DND-41 (cell line): ENCODE measurements at regions not wholly inside any gene's neighbourhood (a gene's known extent, or its start where the extent isn't known, plus 50 kb on each side); places are given as distances from the start of the nearest gene placed in this dataset.

ENCODE experiments used
- ATAC-seq: fragments of 200-7000 bp; cut with Tn5 transposase; 3 replicates; pipeline ENCODE4 v1.9.1; 2021; ENCODE audit warnings: low read depth; ENCODE audit not compliant: insufficient read depth
- DNase-seq: peaks from one replicate; pipeline ENCODE4 v3.0.0-alpha.2; 2020
- H2AFZ ChIP-seq: 2 replicates; pipeline ENCODE4 v1.6.0; 2012; ENCODE audit warnings: low read depth, low read length
- H3K27ac ChIP-seq: 2 replicates; pipeline ENCODE4 v1.5.1; 2012; ENCODE audit warnings: low read length, inconsistent platforms
- H3K27me3 ChIP-seq: fragments of 200-600 bp; sonication (generic); 2 replicates; pipeline ENCODE4 v1.6.0; 2012; ENCODE audit warnings: low read length, mild to moderate bottlenecking, inconsistent platforms; ENCODE audit not compliant: insufficient read depth, poor library complexity
- H3K36me3 ChIP-seq: 2 replicates; pipeline ENCODE4 v1.5.1; 2012; ENCODE audit warnings: low read length, inconsistent platforms; ENCODE audit not compliant: insufficient read depth
- H3K4me1 ChIP-seq: 2 replicates; pipeline ENCODE4 v1.5.1; 2012; ENCODE audit warnings: mild to moderate bottlenecking, low read length; ENCODE audit not compliant: insufficient read depth
- H3K4me2 ChIP-seq: 2 replicates; pipeline ENCODE4 v1.6.0; 2012; ENCODE audit warnings: mild to moderate bottlenecking, moderate library complexity, low read length, inconsistent platforms; ENCODE audit not compliant: insufficient read depth
- H3K4me3 ChIP-seq, 2 experiments: fragments of 200-600 bp in 1 of 2; shearing (Covaris generic) in 1 of 2; 2 replicates each; pipeline ENCODE4 v1.5.1; 2012 to 2016; ENCODE audit warnings: inconsistent platforms in 2 of 2, low read length in 2 of 2, mild to moderate bottlenecking in 2 of 2, low read depth in 1 of 2, moderate library complexity in 1 of 2
- H3K79me2 ChIP-seq: 2 replicates; pipeline ENCODE4 v1.6.0; 2012; ENCODE audit warnings: low read length, inconsistent platforms; ENCODE audit not compliant: insufficient read depth
- H3K9ac ChIP-seq: 2 replicates; pipeline ENCODE4 v1.6.0; 2012; ENCODE audit warnings: low read depth, mild to moderate bottlenecking, inconsistent platforms, low read length, moderate library complexity
- H3K9me3 ChIP-seq: 2 replicates; pipeline ENCODE4 v1.5.1; 2012; ENCODE audit warnings: low read length, moderate library complexity, mild to moderate bottlenecking, inconsistent platforms; ENCODE audit not compliant: insufficient read depth, severe bottlenecking
- H4K20me1 ChIP-seq: 2 replicates; pipeline ENCODE4 v1.6.0; 2012; ENCODE audit warnings: low read length; ENCODE audit not compliant: insufficient read depth
- CTCF ChIP-seq: IDR thresholded peaks from 2 replicates; pipeline ENCODE4 v1.5.1; 2012; ENCODE audit warnings: borderline replicate concordance, low read length, moderate library complexity, mild to moderate bottlenecking; ENCODE audit not compliant: poor library complexity, severe bottlenecking; ENCODE audit errors: extremely low read depth
- EZH2 ChIP-seq: IDR thresholded peaks from 3 replicates; pipeline ENCODE4 v1.6.1; 2012; ENCODE audit warnings: borderline replicate concordance, low read depth, mild to moderate bottlenecking, moderate library complexity, low read length, inconsistent platforms; ENCODE audit not compliant: severe bottlenecking

GRCh38 chr2:219739066-219739465 lies 111.6 kb downstream of the SLC4A3 start:
- no peak overlapping the region for H3K4me3 ChIP-seq
- DNase-seq (no peak), ATAC-seq (no peak)
- no peak overlapping the region for H3K4me2 ChIP-seq
- H3K9ac ChIP-seq, result no peak overlapping the region
- no peak overlapping the region for H2AFZ ChIP-seq
- no peaks in the 10 kb centered on the region; the same call in 1 of the 2 replicates for H4K20me1 ChIP-seq
- H3K9me3 ChIP-seq, result no peaks in the 10 kb centered on the region
- H3K79me2 ChIP-seq, result no peaks in the 10 kb centered on the region
- H3K36me3 ChIP-seq, result no peaks in the 10 kb centered on the region
- H3K27me3 ChIP-seq, result peaks cover 3% of the 10 kb centered on the region
- no peak for TF ChIP-seq EZH2
- TF ChIP-seq CTCF, result no peak
- no peak overlapping the region for H3K27ac ChIP-seq
- no peaks in the 10 kb centered on the region for H3K4me1 ChIP-seq

GRCh38 chr2:219739866-219740440 lies 112.5 kb downstream of the SLC4A3 start:
- Histone ChIP-seq H3K4me1 (no peaks in the 10 kb centered on the region), H3K4me3 (no peak overlapping the region), H3K4me2 (no peak overlapping the region), H3K36me3 (no peaks in the 10 kb centered on the region), H3K27me3 (peaks cover 3% of the 10 kb centered on the region), H4K20me1 (no peaks in the 10 kb centered on the region; the same call in 1 of the 2 replicates), H3K9ac (no peak overlapping the region), H3K27ac (no peak overlapping the region), H2AFZ (no peak overlapping the region), H3K9me3 (no peaks in the 10 kb centered on the region), H3K79me2 (no peaks in the 10 kb centered on the region)
- no peak for DNase-seq
- TF ChIP-seq EZH2 (no peak), CTCF (no peak)
- no peak for ATAC-seq

GRCh38 chr2:219743548-219743947 lies 116.1 kb downstream of the SLC4A3 start:
- Histone ChIP-seq H3K79me2 (no peaks in the 10 kb centered on the region), H3K4me3 (no peak overlapping the region)

More at GRCh38 chr2:219743548-219743947, 116.1 kb downstream of the SLC4A3 start:
- Histone ChIP-seq H4K20me1 (no peaks in the 10 kb centered on the region), H3K9me3 (no peaks in the 10 kb centered on the region), H3K27ac (no peak overlapping the region), H3K4me2 (no peak overlapping the region), H3K36me3 (no peaks in the 10 kb centered on the region), H3K27me3 (no peaks in the 10 kb centered on the region), H2AFZ (no peak overlapping the region), H3K4me1 (no peaks in the 10 kb centered on the region), H3K9ac (no peak overlapping the region)
- ATAC-seq (no peak), DNase-seq (no peak)
- TF ChIP-seq CTCF, result no peak
- TF ChIP-seq EZH2, result no peak
